Suprapubic skin (tissue), 4 donors: ENCODE measurements at regions not wholly inside any gene's neighbourhood (a gene's known extent, or its start where the extent isn't known, plus 50 kb on each side); places are given as distances from the start of the nearest gene placed in this dataset.

ENCODE experiments used
- CTCF ChIP-seq, 2 donors: fragments of 200-600 bp in 1 of 2; fragments of 450-650 bp in 1 of 2; sonication (generic) in 1 of 2; IDR thresholded peaks; one replicate each; pipeline ENCODE4 v1.5.1; 2016 to 2019; ENCODE audit warnings: antibody characterized with exemption in 2 of 2, mild to moderate bottlenecking in 1 of 2, moderate library complexity in 1 of 2
- POLR2A ChIP-seq, 2 donors: fragments of 450-650 bp; IDR thresholded peaks; one replicate each; pipeline ENCODE4 v1.6.1; 2017; ENCODE audit warnings: antibody characterized with exemption in 2 of 2, mild to moderate bottlenecking in 2 of 2, moderate library complexity in 2 of 2
- POLR2AphosphoS5 ChIP-seq, 3 donors: sonication (generic); formaldehyde crosslinking; IDR thresholded peaks; one replicate each; pipeline ENCODE4 v1.6.1; 2017; ENCODE audit warnings: antibody characterized with exemption in 3 of 3

DNA sequence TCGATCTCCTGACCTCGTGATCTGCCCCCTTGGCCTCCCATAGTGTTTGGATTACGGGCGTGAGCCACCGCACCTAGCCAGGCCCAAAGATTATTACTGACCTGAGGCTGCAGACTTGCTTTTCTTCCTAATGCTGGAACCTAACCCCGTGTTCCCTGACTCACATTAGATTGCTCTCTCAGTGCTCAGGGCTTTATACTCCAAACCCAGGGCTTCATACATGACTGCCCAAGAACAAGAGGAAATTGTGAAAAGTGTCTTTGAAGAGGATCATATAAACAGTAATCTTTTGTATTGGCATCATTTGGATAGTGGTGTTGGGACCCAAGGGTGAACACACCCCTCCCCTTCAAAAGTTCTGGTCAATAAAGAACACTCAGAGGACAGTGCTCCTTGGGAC, 233.3 kb upstream of the TAS2R1 start:
- TF ChIP-seq CTCF (IDR thresholded peaks at IDR 0.05) (no peak), POLR2AphosphoS5 (IDR thresholded peaks at IDR 0.05) (no peak), POLR2A (IDR thresholded peaks at IDR 0.05) (no peak)
